ENCODE measurements at regions not wholly inside any gene's neighbourhood (a gene's known extent, or its start where the extent isn't known, plus 50 kb on each side); places are given as distances from the start of the nearest gene placed in this dataset.

GRCh38 chr9:12975496-12975895 is 200.7 kb downstream of the LURAP1L start:
- Histone ChIP-seq H2BK15ac (replicated peaks; ENCODE audit: low read depth) (no peak overlapping the region), H3K56ac (ENCODE audit: low read length) (no peak overlapping the region), H3K4ac (ENCODE audit: low read depth, low read length) (no peak overlapping the region), H3K4me3 (ENCODE audit: low read length) (no peak overlapping the region), H3K18ac (ENCODE audit: low read length) (no peak overlapping the region), H3K23ac (ENCODE audit: low read length) (no peak overlapping the region), H2BK120ac (ENCODE audit: low read depth, low read length) (no peak overlapping the region), H4K8ac (ENCODE audit: low read depth, low read length) (no peak overlapping the region), H3K79me2 (ENCODE audit: control insufficient read depth, insufficient read depth, low read length) (no peaks in the 10 kb centered on the region), H3K9ac (ENCODE audit: low read length) (no peak overlapping the region), H3K4me2 (ENCODE audit: low read length) (no peak overlapping the region), H3K79me1 (ENCODE audit: low read length) (no peaks in the 10 kb centered on the region), H4K5ac (ENCODE audit: low read length) (no peak overlapping the region), H2BK5ac (ENCODE audit: low read length) (no peak overlapping the region), H3K4me1 (ENCODE audit: control insufficient read depth, low read depth, low read length) (no peaks in the 10 kb centered on the region), H2AK5ac (ENCODE audit: low read length) (no peak overlapping the region), H3K36me3 (ENCODE audit: control insufficient read depth, insufficient read depth, low read length) (no peaks in the 10 kb centered on the region), H3K27me3 (ENCODE audit: insufficient read depth, low read length, poor library complexity) (no peaks in the 10 kb centered on the region), H3K27ac (ENCODE audit: low read depth, low read length) (no peak overlapping the region)
- no CpG with 5 or more reads among the region's 2 CpGs for WGBS (ENCODE audit: extremely low coverage, insufficient coverage, low lambda C conversion rate)
- DNase-seq, result no peak

GRCh38 chr9:12980085-12980851 is 205.4 kb downstream of the LURAP1L start:
- Histone ChIP-seq H2BK120ac (ENCODE audit: low read depth, low read length) (no peak overlapping the region), H3K23ac (ENCODE audit: low read length) (no peak overlapping the region), H2AK5ac (ENCODE audit: low read length) (no peak overlapping the region), H3K27ac (ENCODE audit: low read depth, low read length) (no peak overlapping the region), H3K4me3 (ENCODE audit: low read length) (no peak overlapping the region), H3K27me3 (ENCODE audit: insufficient read depth, low read length, poor library complexity) (no peaks in the 10 kb centered on the region), H2BK15ac (replicated peaks; ENCODE audit: low read depth) (no peak overlapping the region), H3K9ac (ENCODE audit: low read length) (no peak overlapping the region), H2BK5ac (ENCODE audit: low read length) (no peak overlapping the region), H3K56ac (ENCODE audit: low read length) (no peak overlapping the region), H3K4me1 (ENCODE audit: control insufficient read depth, low read depth, low read length) (no peaks in the 10 kb centered on the region), H3K79me2 (ENCODE audit: control insufficient read depth, insufficient read depth, low read length) (no peaks in the 10 kb centered on the region), H3K79me1 (ENCODE audit: low read length) (no peaks in the 10 kb centered on the region), H4K8ac (ENCODE audit: low read depth, low read length) (no peak overlapping the region), H4K5ac (ENCODE audit: low read length) (no peak overlapping the region), H3K18ac (ENCODE audit: low read length) (no peak overlapping the region), H3K36me3 (ENCODE audit: control insufficient read depth, insufficient read depth, low read length) (no peaks in the 10 kb centered on the region), H3K4me2 (ENCODE audit: low read length) (no peak overlapping the region), H3K4ac (ENCODE audit: low read depth, low read length) (no peak overlapping the region)
- no peak for DNase-seq
- no CpG with 5 or more reads among the region's 3 CpGs for WGBS (ENCODE audit: extremely low coverage, insufficient coverage, low lambda C conversion rate)

GRCh38 chr9:12988258-12988657 is 213.4 kb downstream of the LURAP1L start:
- Histone ChIP-seq H2BK15ac (replicated peaks; ENCODE audit: low read depth) (no peak overlapping the region), H3K4me2 (ENCODE audit: low read length) (no peak overlapping the region), H3K4me1 (ENCODE audit: control insufficient read depth, low read depth, low read length) (no peaks in the 10 kb centered on the region), H3K27ac (ENCODE audit: low read depth, low read length) (no peak overlapping the region), H3K4ac (ENCODE audit: low read depth, low read length) (no peak overlapping the region), H3K4me3 (ENCODE audit: low read length) (no peak overlapping the region), H3K79me2 (ENCODE audit: control insufficient read depth, insufficient read depth, low read length) (no peaks in the 10 kb centered on the region), H2BK5ac (ENCODE audit: low read length) (no peak overlapping the region), H3K23ac (ENCODE audit: low read length) (no peak overlapping the region), H3K56ac (ENCODE audit: low read length) (no peak overlapping the region), H4K8ac (ENCODE audit: low read depth, low read length) (no peak overlapping the region), H3K36me3 (ENCODE audit: control insufficient read depth, insufficient read depth, low read length) (no peaks in the 10 kb centered on the region), H3K27me3 (ENCODE audit: insufficient read depth, low read length, poor library complexity) (no peaks in the 10 kb centered on the region), H3K18ac (ENCODE audit: low read length) (no peak overlapping the region), H2AK5ac (ENCODE audit: low read length) (no peak overlapping the region), H4K5ac (ENCODE audit: low read length) (no peak overlapping the region), H2BK120ac (ENCODE audit: low read depth, low read length) (no peak overlapping the region), H3K79me1 (ENCODE audit: low read length) (no peaks in the 10 kb centered on the region), H3K9ac (ENCODE audit: low read length) (no peak overlapping the region)
- DNase-seq, result no peak
- WGBS (ENCODE audit: extremely low coverage, insufficient coverage, low lambda C conversion rate), result no CpG with 5 or more reads among the region's 1 CpG

- no peak overlapping the region for H3K9ac ChIP-seq (ENCODE audit: low read length)
- H4K8ac ChIP-seq (ENCODE audit: low read depth, low read length), result no peak overlapping the region
- H3K27ac ChIP-seq (ENCODE audit: low read depth, low read length), result no peak overlapping the region
- H3K4me1 ChIP-seq (ENCODE audit: control insufficient read depth, low read depth, low read length), result no peaks in the 10 kb centered on the region
- no peak overlapping the region for H3K4me2 ChIP-seq (ENCODE audit: low read length)
- H3K4ac ChIP-seq (ENCODE audit: low read depth, low read length), result no peak overlapping the region
- H4K5ac ChIP-seq (ENCODE audit: low read length), result no peak overlapping the region
- no peaks in the 10 kb centered on the region for H3K79me2 ChIP-seq (ENCODE audit: control insufficient read depth, insufficient read depth, low read length)
- H2AK5ac ChIP-seq (ENCODE audit: low read length), result no peak overlapping the region
- H2BK5ac ChIP-seq (ENCODE audit: low read length), result no peak overlapping the region
- H3K79me1 ChIP-seq (ENCODE audit: low read length), result no peaks in the 10 kb centered on the region
- no peak overlapping the region for H3K56ac ChIP-seq (ENCODE audit: low read length)
- H3K23ac ChIP-seq (ENCODE audit: low read length), result no peak overlapping the region
- no peak overlapping the region for H2BK120ac ChIP-seq (ENCODE audit: low read depth, low read length)
- no peak overlapping the region for H3K4me3 ChIP-seq (ENCODE audit: low read length)
- H3K27me3 ChIP-seq (ENCODE audit: insufficient read depth, low read length, poor library complexity), result no peaks in the 10 kb centered on the region
- DNase-seq, result no peak
- H2BK15ac ChIP-seq (replicated peaks; ENCODE audit: low read depth), result no peak overlapping the region
- H3K36me3 ChIP-seq (ENCODE audit: control insufficient read depth, insufficient read depth, low read length), result no peaks in the 10 kb centered on the region
- H3K18ac ChIP-seq (ENCODE audit: low read length), result no peak overlapping the region
Observed at GRCh38 chr9:12989669-12990068, 214.8 kb downstream of the LURAP1L start.

- Histone ChIP-seq H3K18ac (ENCODE audit: low read length) (no peak overlapping the region), H2BK120ac (ENCODE audit: low read depth, low read length) (no peak overlapping the region), H3K79me1 (ENCODE audit: low read length) (no peaks in the 10 kb centered on the region), H2BK5ac (ENCODE audit: low read length) (no peak overlapping the region), H2BK15ac (replicated peaks; ENCODE audit: low read depth) (no peak overlapping the region), H3K79me2 (ENCODE audit: control insufficient read depth, insufficient read depth, low read length) (no peaks in the 10 kb centered on the region), H4K8ac (ENCODE audit: low read depth, low read length) (no peak overlapping the region), H4K5ac (ENCODE audit: low read length) (no peak overlapping the region), H3K4me3 (ENCODE audit: low read length) (no peak overlapping the region), H3K23ac (ENCODE audit: low read length) (no peak overlapping the region), H3K9ac (ENCODE audit: low read length) (no peak overlapping the region), H3K36me3 (ENCODE audit: control insufficient read depth, insufficient read depth, low read length) (no peaks in the 10 kb centered on the region), H3K56ac (ENCODE audit: low read length) (no peak overlapping the region), H3K4ac (ENCODE audit: low read depth, low read length) (no peak overlapping the region), H2AK5ac (ENCODE audit: low read length) (no peak overlapping the region), H3K4me1 (ENCODE audit: control insufficient read depth, low read depth, low read length) (no peaks in the 10 kb centered on the region), H3K4me2 (ENCODE audit: low read length) (no peak overlapping the region), H3K27ac (ENCODE audit: low read depth, low read length) (no peak overlapping the region), H3K27me3 (ENCODE audit: insufficient read depth, low read length, poor library complexity) (no peaks in the 10 kb centered on the region)
- no CpG with 5 or more reads among the region's 2 CpGs for WGBS (ENCODE audit: extremely low coverage, insufficient coverage, low lambda C conversion rate)
- DNase-seq, result no peak
Observed at GRCh38 chr9:12993466-12993865, 218.6 kb downstream of the LURAP1L start.

GRCh38 chr9:12997009-12997408 is 222.2 kb downstream of the LURAP1L start:
- DNase-seq, result no peak
- Histone ChIP-seq H3K4me1 (ENCODE audit: control insufficient read depth, low read depth, low read length) (no peaks in the 10 kb centered on the region), H3K27ac (ENCODE audit: low read depth, low read length) (no peak overlapping the region), H3K4me3 (ENCODE audit: low read length) (no peak overlapping the region), H3K4ac (ENCODE audit: low read depth, low read length) (no peak overlapping the region), H2AK5ac (ENCODE audit: low read length) (no peak overlapping the region), H3K4me2 (ENCODE audit: low read length) (no peak overlapping the region), H3K9ac (ENCODE audit: low read length) (no peak overlapping the region), H2BK5ac (ENCODE audit: low read length) (no peak overlapping the region), H2BK15ac (replicated peaks; ENCODE audit: low read depth) (no peak overlapping the region), H3K36me3 (ENCODE audit: control insufficient read depth, insufficient read depth, low read length) (no peaks in the 10 kb centered on the region), H4K8ac (ENCODE audit: low read depth, low read length) (no peak overlapping the region), H3K79me1 (ENCODE audit: low read length) (no peaks in the 10 kb centered on the region), H3K27me3 (ENCODE audit: insufficient read depth, low read length, poor library complexity) (no peaks in the 10 kb centered on the region), H3K56ac (ENCODE audit: low read length) (no peak overlapping the region), H3K79me2 (ENCODE audit: control insufficient read depth, insufficient read depth, low read length) (no peaks in the 10 kb centered on the region), H3K18ac (ENCODE audit: low read length) (no peak overlapping the region), H3K23ac (ENCODE audit: low read length) (no peak overlapping the region), H2BK120ac (ENCODE audit: low read depth, low read length) (no peak overlapping the region), H4K5ac (ENCODE audit: low read length) (no peak overlapping the region)
- no CpG with 5 or more reads among the region's 3 CpGs for WGBS (ENCODE audit: extremely low coverage, insufficient coverage, low lambda C conversion rate)
